Stimulated activated naive CD8-positive, alpha-beta T cell treated with anti-CD3 and anti-CD28 coated beads, Interleukin-15, amount 100 ng/mL, for 72 hours (primary cell): ENCODE measurements at regions not wholly inside any gene's neighbourhood (a gene's known extent, or its start where the extent isn't known, plus 50 kb on each side); places are given as distances from the start of the nearest gene placed in this dataset.

Experiments used
- ATAC-seq: fragments of 150-1000 bp; cut with Tn5 transposase; 2 replicates; pipeline ENCODE4 v1.10.0; 2021; ENCODE audit warnings: mild to moderate bottlenecking, moderate library complexity
- DNase-seq, 2 donors: peaks; one replicate each; pipeline ENCODE4 v3.0.0; 2021 to 2022
- H3K27ac Mint-ChIP-seq, 2 donors: one replicate each; pipeline ENCODE4 v1.8.0; 2022; ENCODE audit warnings: mild to moderate bottlenecking in 2 of 2, mixed read lengths in 2 of 2, moderate library complexity in 2 of 2
- H3K27me3 Mint-ChIP-seq: one replicate; pipeline ENCODE4 v1.8.0; 2022; ENCODE audit warnings: mixed read lengths
- H3K4me1 Mint-ChIP-seq: one replicate; pipeline ENCODE4 v1.8.0; 2022; ENCODE audit warnings: mild to moderate bottlenecking, mixed read lengths
- H3K4me3 Mint-ChIP-seq, 2 donors: one replicate each; pipeline ENCODE4 v1.8.0; 2022; ENCODE audit warnings: mild to moderate bottlenecking in 2 of 2, mixed read lengths in 2 of 2, moderate library complexity in 1 of 2
- H3K9me3 Mint-ChIP-seq, 2 donors: one replicate each; pipeline ENCODE4 v1.8.0; 2022; ENCODE audit warnings: mixed read lengths in 2 of 2

- H3K27me3 Mint-ChIP-seq: peaks cover 8% of the 10 kb centered on the region
- ATAC-seq (no peak), DNase-seq (no peak)
- H3K27ac Mint-ChIP-seq: no peak overlapping the region
- no peaks in the 10 kb centered on the region for H3K4me1 Mint-ChIP-seq
- H3K4me3 Mint-ChIP-seq: no peak overlapping the region
- peaks cover 15 to 22% of the 10 kb centered on the region in 2 donors for H3K9me3 Mint-ChIP-seq
Observed at GRCh38 chr2:128768041-128768440, 449.4 kb upstream of the HS6ST1 start.

- Mint-ChIP-seq H3K27me3 (peaks cover 6% of the 10 kb centered on the region), H3K9me3 (peaks cover 4 to 6% of the 10 kb centered on the region in 2 donors), H3K4me3 (no peak overlapping the region), H3K4me1 (no peaks in the 10 kb centered on the region), H3K27ac (peak overlapping the region in 1 of 2 donors; percentile 90)
- ATAC-seq (peak; percentile 33), DNase-seq (no peak)
Observed at GRCh38 chr2:128769457-128770142, 450.9 kb upstream of the HS6ST1 start.

- peak; percentile 56 for ATAC-seq
- H3K4me3 Mint-ChIP-seq: no peak overlapping the region
- DNase-seq: no peak
- no peaks in the 10 kb centered on the region for H3K9me3 Mint-ChIP-seq
- H3K27ac Mint-ChIP-seq: no peak overlapping the region
- no peaks in the 10 kb centered on the region for H3K4me1 Mint-ChIP-seq
- no peaks in the 10 kb centered on the region for H3K27me3 Mint-ChIP-seq
Observed at GRCh38 chr2:128770143-128771085, 451.7 kb upstream of the HS6ST1 start.

GRCh38 chr2:128771401-128771800 is 452.7 kb upstream of the HS6ST1 start:
- H3K27ac Mint-ChIP-seq: no peak overlapping the region
- no peaks in the 10 kb centered on the region for H3K9me3 Mint-ChIP-seq
- DNase-seq: no peak
- no peak for ATAC-seq
- no peaks in the 10 kb centered on the region for H3K27me3 Mint-ChIP-seq
- H3K4me1 Mint-ChIP-seq: no peaks in the 10 kb centered on the region
- H3K4me3 Mint-ChIP-seq: no peak overlapping the region

- no peaks in the 10 kb centered on the region for H3K9me3 Mint-ChIP-seq
- H3K27ac Mint-ChIP-seq: no peak overlapping the region
- DNase-seq (no peak), ATAC-seq (no peak)
- no peaks in the 10 kb centered on the region for H3K27me3 Mint-ChIP-seq
- no peak overlapping the region for H3K4me3 Mint-ChIP-seq
- H3K4me1 Mint-ChIP-seq: no peaks in the 10 kb centered on the region
Observed at GRCh38 chr2:128772671-128773070, 454.0 kb upstream of the HS6ST1 start.

GRCh38 chr2:128773641-128774319 is 455.1 kb upstream of the HS6ST1 start:
- Mint-ChIP-seq H3K4me1 (no peaks in the 10 kb centered on the region), H3K27me3 (no peaks in the 10 kb centered on the region), H3K27ac (peak overlapping the region in 1 of 2 donors; percentile 13), H3K4me3 (no peak overlapping the region), H3K9me3 (no peaks in the 10 kb centered on the region)
- ATAC-seq (no peak), DNase-seq (no peak)

GRCh38 chr2:128774320-128775216 is 455.9 kb upstream of the HS6ST1 start:
- DNase-seq: no peak
- Mint-ChIP-seq H3K27ac (no peak overlapping the region), H3K9me3 (no peaks in the 10 kb centered on the region), H3K4me1 (no peaks in the 10 kb centered on the region), H3K27me3 (no peaks in the 10 kb centered on the region), H3K4me3 (no peak overlapping the region)
- ATAC-seq: no peak

GRCh38 chr2:128775217-128775913 is 456.7 kb upstream of the HS6ST1 start:
- ATAC-seq: no peak
- DNase-seq: no peak
- no peaks in the 10 kb centered on the region for H3K27me3 Mint-ChIP-seq
- no peaks in the 10 kb centered on the region for H3K9me3 Mint-ChIP-seq
- no peaks in the 10 kb centered on the region for H3K4me1 Mint-ChIP-seq
- H3K27ac Mint-ChIP-seq: no peak overlapping the region
- H3K4me3 Mint-ChIP-seq: no peak overlapping the region

- H3K4me1 Mint-ChIP-seq: no peaks in the 10 kb centered on the region
- DNase-seq: no peak
- ATAC-seq: no peak
- no peak overlapping the region for H3K4me3 Mint-ChIP-seq
- no peaks in the 10 kb centered on the region for H3K9me3 Mint-ChIP-seq
- H3K27me3 Mint-ChIP-seq: no peaks in the 10 kb centered on the region
- H3K27ac Mint-ChIP-seq: no peak overlapping the region
Observed at GRCh38 chr2:128775914-128776285, 457.2 kb upstream of the HS6ST1 start.

- ATAC-seq: peak; percentile 5
- H3K27me3 Mint-ChIP-seq: no peaks in the 10 kb centered on the region
- no peak for DNase-seq
- H3K9me3 Mint-ChIP-seq: no peaks in the 10 kb centered on the region
- H3K27ac Mint-ChIP-seq: no peak overlapping the region
- H3K4me3 Mint-ChIP-seq: no peak overlapping the region
- no peaks in the 10 kb centered on the region for H3K4me1 Mint-ChIP-seq
Observed at GRCh38 chr2:128776461-128777195, 458.0 kb upstream of the HS6ST1 start.

- no peaks in the 10 kb centered on the region for H3K4me1 Mint-ChIP-seq
- no peaks in the 10 kb centered on the region for H3K27me3 Mint-ChIP-seq
- H3K4me3 Mint-ChIP-seq: no peak overlapping the region
- DNase-seq: no peak
- no peaks in the 10 kb centered on the region for H3K9me3 Mint-ChIP-seq
- ATAC-seq: no peak
- H3K27ac Mint-ChIP-seq: no peak overlapping the region
Observed at GRCh38 chr2:128777196-128778035, 458.7 kb upstream of the HS6ST1 start.

- Mint-ChIP-seq H3K4me1 (no peaks in the 10 kb centered on the region), H3K9me3 (no peaks in the 10 kb centered on the region), H3K4me3 (no peak overlapping the region), H3K27ac (no peak overlapping the region), H3K27me3 (no peaks in the 10 kb centered on the region)
- ATAC-seq: no peak
- no peak for DNase-seq
Observed at GRCh38 chr2:128778843-128779242, 460.2 kb upstream of the HS6ST1 start.

GRCh38 chr2:128779301-128780095 is 460.8 kb upstream of the HS6ST1 start:
- DNase-seq (no peak), ATAC-seq (no peak)
- Mint-ChIP-seq H3K27me3 (no peaks in the 10 kb centered on the region), H3K4me1 (no peaks in the 10 kb centered on the region), H3K9me3 (no peaks in the 10 kb centered on the region), H3K4me3 (no peak overlapping the region), H3K27ac (no peak overlapping the region)
